KMS-11 (cell line): ENCODE measurements at regions not wholly inside any gene's neighbourhood (a gene's known extent, or its start where the extent isn't known, plus 50 kb on each side); places are given as distances from the start of the nearest gene placed in this dataset.

Experiments
- H2AFZ ChIP-seq: fragments of 200-600 bp; sonication (generic); 2 replicates; pipeline ENCODE4 v1.6.1; 2016; ENCODE audit warnings: antibody characterized with exemption, mixed run types, low read depth
- H3K27ac ChIP-seq: fragments of 200-600 bp; sonication (generic); 2 replicates; pipeline ENCODE4 v1.6.1; 2016; ENCODE audit warnings: mild to moderate bottlenecking, mixed run types
- H3K27me3 ChIP-seq: fragments of 200-600 bp; sonication (generic); 2 replicates; pipeline ENCODE4 v1.6.1; 2017; ENCODE audit warnings: mild to moderate bottlenecking, low read depth, mixed run types, moderate library complexity; ENCODE audit not compliant: insufficient read depth
- H3K36me3 ChIP-seq: fragments of 200-600 bp; sonication (generic); 2 replicates; pipeline ENCODE4 v1.6.1; 2017; ENCODE audit warnings: mild to moderate bottlenecking, mixed run types; ENCODE audit not compliant: insufficient read depth
- H3K4me1 ChIP-seq: fragments of 200-600 bp; sonication (generic); 2 replicates; pipeline ENCODE4 v1.6.1; 2016; ENCODE audit warnings: mild to moderate bottlenecking, low read depth, mixed run types; ENCODE audit not compliant: poor library complexity, severe bottlenecking
- H3K4me2 ChIP-seq: fragments of 200-600 bp; sonication (generic); 2 replicates; pipeline ENCODE4 v1.7.0; 2016; ENCODE audit warnings: mild to moderate bottlenecking, mixed run types
- H3K4me3 ChIP-seq: fragments of 200-600 bp; sonication (generic); IDR thresholded peaks from 2 replicates; pipeline ENCODE4 v1.6.1; 2017; ENCODE audit warnings: low read depth, low read length, mixed read lengths; ENCODE audit not compliant: insufficient read depth
- H3K79me2 ChIP-seq: fragments of 200-600 bp; sonication (generic); 2 replicates; pipeline ENCODE4 v1.6.1; 2016; ENCODE audit warnings: low read depth, mixed run types; ENCODE audit not compliant: insufficient read depth
- H3K9ac ChIP-seq: fragments of 200-600 bp; sonication (generic); 2 replicates; pipeline ENCODE4 v1.6.1; 2016; ENCODE audit warnings: mild to moderate bottlenecking, mixed run types
- H4K20me1 ChIP-seq: fragments of 200-600 bp; sonication (generic); 2 replicates; pipeline ENCODE4 v1.6.1; 2016; ENCODE audit warnings: mild to moderate bottlenecking, mixed run types; ENCODE audit not compliant: insufficient read depth
- TF ChIP-seq, protein P1 (sequence below): fragments of 200-600 bp; sonication (generic); conservative IDR thresholded peaks from 2 replicates; pipeline ENCODE4 v1.6.1; 2017; ENCODE audit warnings: low read depth, mild to moderate bottlenecking, antibody characterized with exemption, low read length, moderate library complexity, mixed read lengths

DNA sequence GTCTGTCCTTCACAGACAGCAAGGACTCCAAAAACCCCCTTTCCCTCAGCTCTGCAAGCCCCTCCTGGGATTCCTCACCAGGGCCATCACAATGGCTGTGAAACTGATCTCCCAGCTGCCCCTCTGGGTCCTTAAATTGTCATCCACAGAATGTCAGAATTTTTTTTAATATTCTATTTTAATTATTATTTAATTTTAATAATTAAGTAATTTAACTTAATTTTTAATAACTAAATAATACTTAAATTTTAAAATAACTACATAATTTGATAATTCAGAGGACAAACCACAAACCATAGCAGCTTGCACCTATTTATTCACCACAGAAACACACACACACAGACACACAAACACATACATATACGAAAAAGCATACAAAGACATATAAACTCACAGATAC, 565.8 kb upstream of the COBL start:
- H3K4me2 ChIP-seq, result no peak overlapping the region
- no peak overlapping the region for H3K27ac ChIP-seq
- H3K79me2 ChIP-seq, result no peaks in the 10 kb centered on the region
- no peaks in the 10 kb centered on the region for H4K20me1 ChIP-seq
- H3K27me3 ChIP-seq, result no peaks in the 10 kb centered on the region
- H3K4me3 ChIP-seq, result no peak overlapping the region
- H3K9ac ChIP-seq, result no peak overlapping the region
- no peaks in the 10 kb centered on the region for H3K4me1 ChIP-seq
- H3K36me3 ChIP-seq, result no peaks in the 10 kb centered on the region
- TF ChIP-seq, protein P1, sequence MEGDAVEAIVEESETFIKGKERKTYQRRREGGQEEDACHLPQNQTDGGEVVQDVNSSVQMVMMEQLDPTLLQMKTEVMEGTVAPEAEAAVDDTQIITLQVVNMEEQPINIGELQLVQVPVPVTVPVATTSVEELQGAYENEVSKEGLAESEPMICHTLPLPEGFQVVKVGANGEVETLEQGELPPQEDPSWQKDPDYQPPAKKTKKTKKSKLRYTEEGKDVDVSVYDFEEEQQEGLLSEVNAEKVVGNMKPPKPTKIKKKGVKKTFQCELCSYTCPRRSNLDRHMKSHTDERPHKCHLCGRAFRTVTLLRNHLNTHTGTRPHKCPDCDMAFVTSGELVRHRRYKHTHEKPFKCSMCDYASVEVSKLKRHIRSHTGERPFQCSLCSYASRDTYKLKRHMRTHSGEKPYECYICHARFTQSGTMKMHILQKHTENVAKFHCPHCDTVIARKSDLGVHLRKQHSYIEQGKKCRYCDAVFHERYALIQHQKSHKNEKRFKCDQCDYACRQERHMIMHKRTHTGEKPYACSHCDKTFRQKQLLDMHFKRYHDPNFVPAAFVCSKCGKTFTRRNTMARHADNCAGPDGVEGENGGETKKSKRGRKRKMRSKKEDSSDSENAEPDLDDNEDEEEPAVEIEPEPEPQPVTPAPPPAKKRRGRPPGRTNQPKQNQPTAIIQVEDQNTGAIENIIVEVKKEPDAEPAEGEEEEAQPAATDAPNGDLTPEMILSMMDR, result no peak
- no peak overlapping the region for H2AFZ ChIP-seq

DNA sequence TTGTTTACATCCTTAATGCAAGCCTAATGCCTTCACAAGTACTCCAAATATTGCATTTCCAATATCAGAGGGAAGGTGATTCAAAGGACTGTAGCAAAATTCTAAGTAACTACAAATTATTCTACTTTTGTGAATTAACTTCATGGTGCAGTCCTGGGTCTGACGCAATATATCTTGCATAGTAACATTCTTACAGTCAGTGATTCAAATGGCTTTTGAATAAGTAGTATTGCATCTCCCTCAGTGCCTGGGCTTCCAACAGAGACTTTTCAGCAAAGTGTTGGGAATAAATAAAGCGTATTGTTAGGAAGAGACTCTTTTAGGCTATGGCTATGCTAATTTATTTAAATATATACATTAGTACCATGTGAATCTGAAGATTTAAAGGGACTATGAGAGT, 564.7 kb upstream of the COBL start:
- no peaks in the 10 kb centered on the region for H4K20me1 ChIP-seq
- no peak overlapping the region for H3K4me3 ChIP-seq
- no peak overlapping the region for H3K4me2 ChIP-seq
- H3K27me3 ChIP-seq, result no peaks in the 10 kb centered on the region
- TF ChIP-seq, protein P1, result no peak
- H3K4me1 ChIP-seq, result no peaks in the 10 kb centered on the region
- H3K79me2 ChIP-seq, result no peaks in the 10 kb centered on the region
- no peak overlapping the region for H3K9ac ChIP-seq
- H3K36me3 ChIP-seq, result no peaks in the 10 kb centered on the region
- no peak overlapping the region for H3K27ac ChIP-seq
- H2AFZ ChIP-seq, result no peak overlapping the region

DNA sequence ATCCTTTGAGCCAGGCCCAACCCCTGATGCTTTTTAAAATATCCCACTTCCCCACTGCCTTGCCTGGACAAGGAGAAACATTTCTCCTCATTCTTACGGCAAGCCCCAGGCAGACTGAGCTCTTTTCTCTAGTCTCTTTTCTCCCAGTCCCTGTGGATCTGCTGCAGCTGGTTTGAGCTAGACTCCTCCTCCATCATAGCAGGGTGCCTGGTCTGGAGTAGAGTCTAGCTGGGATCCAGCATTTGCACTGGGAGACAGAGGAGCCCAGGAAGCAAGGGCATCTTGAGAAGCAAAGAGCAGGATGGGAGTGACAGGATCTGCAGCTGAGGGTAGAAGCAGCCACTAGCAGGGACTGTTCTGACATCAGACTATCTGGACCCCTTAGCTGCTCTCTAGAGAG, 562.3 kb upstream of the COBL start:
- H3K36me3 ChIP-seq, result no peaks in the 10 kb centered on the region
- H3K4me1 ChIP-seq, result no peaks in the 10 kb centered on the region
- TF ChIP-seq, protein P1, result no peak
- no peak overlapping the region for H3K4me3 ChIP-seq
- no peak overlapping the region for H2AFZ ChIP-seq
- no peaks in the 10 kb centered on the region for H3K27me3 ChIP-seq
- H3K4me2 ChIP-seq, result no peak overlapping the region
- no peak overlapping the region for H3K27ac ChIP-seq
- no peak overlapping the region for H3K9ac ChIP-seq
- no peaks in the 10 kb centered on the region for H4K20me1 ChIP-seq
- H3K79me2 ChIP-seq, result no peaks in the 10 kb centered on the region

DNA sequence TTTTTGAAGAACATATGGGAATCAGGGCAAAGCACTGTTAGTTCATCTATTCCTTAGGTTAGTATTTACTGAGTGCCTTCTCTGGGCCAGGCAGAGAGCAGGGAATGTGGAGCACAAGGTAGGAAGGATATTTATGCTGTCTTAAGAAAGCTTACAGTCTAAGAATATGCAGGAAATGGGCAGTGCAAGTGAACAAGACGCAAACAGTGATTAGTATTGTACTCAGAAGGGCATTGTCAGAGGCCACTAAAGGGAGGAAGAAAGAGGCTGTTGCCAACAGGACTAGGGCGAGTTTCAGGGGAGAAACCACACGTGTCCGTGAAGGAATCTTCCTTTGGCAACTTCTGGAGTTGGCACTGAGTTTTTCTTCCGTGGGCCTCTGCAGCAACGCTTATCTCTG, 552.8 kb upstream of the COBL start:
- TF ChIP-seq, protein P1, result no peak
- Histone ChIP-seq H3K4me2 (no peak overlapping the region), H3K4me1 (no peaks in the 10 kb centered on the region), H3K4me3 (no peak overlapping the region), H3K79me2 (no peaks in the 10 kb centered on the region), H2AFZ (no peak overlapping the region), H4K20me1 (no peaks in the 10 kb centered on the region), H3K9ac (no peak overlapping the region), H3K36me3 (no peaks in the 10 kb centered on the region), H3K27ac (no peak overlapping the region), H3K27me3 (no peaks in the 10 kb centered on the region)

- no peaks in the 10 kb centered on the region for H3K4me1 ChIP-seq
- H2AFZ ChIP-seq, result no peak overlapping the region
Measured at GRCh38 chr7:51867117-51867516, 550.5 kb upstream of the COBL start.

More at GRCh38 chr7:51867117-51867516, 550.5 kb upstream of the COBL start:
- H3K27me3 ChIP-seq, result no peaks in the 10 kb centered on the region
- no peak overlapping the region for H3K4me3 ChIP-seq
- no peaks in the 10 kb centered on the region for H3K36me3 ChIP-seq
- H3K27ac ChIP-seq, result no peak overlapping the region
- no peaks in the 10 kb centered on the region for H3K79me2 ChIP-seq
- H3K9ac ChIP-seq, result no peak overlapping the region
- H3K4me2 ChIP-seq, result no peak overlapping the region
- TF ChIP-seq, protein P1, result no peak
- H4K20me1 ChIP-seq, result no peaks in the 10 kb centered on the region
